Lower leg skin (tissue), 3 donors: ENCODE measurements at regions not wholly inside any gene's neighbourhood (a gene's known extent, or its start where the extent isn't known, plus 50 kb on each side); places are given as distances from the start of the nearest gene placed in this dataset.

ENCODE experiments used
- CTCF ChIP-seq, 3 donors: fragments of 450-650 bp; IDR thresholded peaks; one replicate each; pipeline ENCODE4 v1.5.1; 2016; ENCODE audit warnings: antibody characterized with exemption in 3 of 3, mild to moderate bottlenecking in 3 of 3, moderate library complexity in 2 of 3
- POLR2A ChIP-seq, 2 donors: fragments of 450-650 bp; IDR thresholded peaks; one replicate each; pipeline ENCODE4 v1.6.1; 2016 to 2017; ENCODE audit warnings: antibody characterized with exemption in 2 of 2, mild to moderate bottlenecking in 1 of 2, moderate library complexity in 1 of 2

DNA sequence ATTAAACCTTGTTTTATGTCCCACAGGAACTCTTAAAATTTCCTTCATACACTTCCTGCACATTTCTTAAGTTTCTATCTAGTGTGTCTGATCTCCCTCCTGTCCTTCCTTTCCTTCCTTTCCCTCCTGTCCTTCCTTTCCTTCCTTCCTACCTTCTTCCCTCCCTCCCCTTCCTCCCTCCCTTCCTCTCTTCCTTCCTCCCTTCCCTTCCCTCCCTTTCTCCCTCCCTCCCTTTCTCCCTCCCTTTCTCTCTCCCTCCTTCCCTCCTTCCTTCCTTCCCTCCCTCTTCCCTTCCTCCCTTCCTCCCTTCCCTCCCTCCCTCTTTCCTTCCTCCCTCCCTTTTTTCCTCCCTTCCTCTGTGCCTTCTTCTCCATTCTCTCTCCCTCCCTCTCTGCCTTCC lies 414.9 kb downstream of the ENC1 start:
- no peak for TF ChIP-seq CTCF (IDR thresholded peaks at IDR 0.05)
- no peak for TF ChIP-seq POLR2A (IDR thresholded peaks at IDR 0.05)
